GM23338 (cell line): ENCODE measurements at regions not wholly inside any gene's neighbourhood (a gene's known extent, or its start where the extent isn't known, plus 50 kb on each side); places are given as distances from the start of the nearest gene placed in this dataset.

ENCODE experiments used
- ATAC-seq: fragments of 200-7000 bp; cut with Tn5 transposase; 3 replicates; pipeline ENCODE4 v1.9.1; 2020
- DNase-seq: peaks from one replicate; pipeline ENCODE4 v3.0.0-alpha.2; 2015; ENCODE audit warnings: low spot score
- H2AFZ ChIP-seq: fragments of 200-600 bp; sonication (generic); 2 replicates; pipeline ENCODE4 v1.8.0; 2016; ENCODE audit warnings: antibody characterized with exemption, mild to moderate bottlenecking, moderate library complexity
- H3F3A ChIP-seq: fragments of 200-600 bp; sonication (generic); replicated peaks from 2 replicates; pipeline ENCODE4 v1.8.0; 2017; ENCODE audit warnings: antibody characterized with exemption, mixed run types, low read depth
- H3K27ac ChIP-seq: fragments of 200-600 bp; sonication (generic); 2 replicates; pipeline ENCODE4 v1.6.1; 2016; ENCODE audit warnings: low read depth
- H3K27me3 ChIP-seq: fragments of 200-600 bp; sonication (generic); 2 replicates; pipeline ENCODE4 v1.8.0; 2016; ENCODE audit warnings: mild to moderate bottlenecking, mixed run types, moderate library complexity; ENCODE audit not compliant: insufficient read depth
- H3K36me3 ChIP-seq: fragments of 200-600 bp; sonication (generic); 2 replicates; pipeline ENCODE4 v1.8.0; 2016; ENCODE audit warnings: mild to moderate bottlenecking; ENCODE audit not compliant: insufficient read depth
- H3K4me1 ChIP-seq: fragments of 200-600 bp; sonication (generic); 2 replicates; pipeline ENCODE4 v1.8.0; 2016; ENCODE audit warnings: mild to moderate bottlenecking, moderate library complexity; ENCODE audit not compliant: insufficient read depth
- H3K4me2 ChIP-seq: fragments of 200-600 bp; sonication (generic); 2 replicates; pipeline ENCODE4 v1.7.1; 2017; ENCODE audit warnings: mixed run types
- H3K4me3 ChIP-seq: fragments of 200-600 bp; sonication (generic); 2 replicates; pipeline ENCODE4 v1.6.1; 2016; ENCODE audit warnings: mixed run types
- H3K79me2 ChIP-seq: fragments of 200-600 bp; sonication (generic); replicated peaks from 2 replicates; pipeline ENCODE4 v1.8.0; 2017; ENCODE audit warnings: mild to moderate bottlenecking; ENCODE audit not compliant: insufficient read depth
- H3K9me2 ChIP-seq: fragments of 200-600 bp; sonication (generic); 2 replicates; pipeline ENCODE4 v1.8.0; 2017; ENCODE audit not compliant: insufficient read depth
- H4K20me1 ChIP-seq: fragments of 200-600 bp; sonication (generic); replicated peaks from 2 replicates; pipeline ENCODE4 v1.8.0; 2017; ENCODE audit warnings: mild to moderate bottlenecking; ENCODE audit not compliant: insufficient read depth
- H3K27ac Mint-ChIP-seq: 2 replicates; pipeline ENCODE4 v1.8.0; 2020; ENCODE audit warnings: inconsistent platforms, mild to moderate bottlenecking, moderate library complexity, mixed read lengths
- H3K27me3 Mint-ChIP-seq: 3 replicates; pipeline ENCODE4 v1.8.0; 2022; ENCODE audit warnings: low read depth, mild to moderate bottlenecking, moderate library complexity, mixed read lengths, inconsistent platforms; ENCODE audit not compliant: insufficient read depth, poor library complexity
- H3K36me3 Mint-ChIP-seq: 3 replicates; pipeline ENCODE4 v1.8.0; 2021; ENCODE audit warnings: low read depth, mild to moderate bottlenecking, inconsistent platforms, moderate library complexity, mixed read lengths
- H3K4me1 Mint-ChIP-seq: 3 replicates; pipeline ENCODE4 v1.8.0; 2020; ENCODE audit warnings: mild to moderate bottlenecking, inconsistent platforms, mixed read lengths
- H3K4me3 Mint-ChIP-seq: 3 replicates; pipeline ENCODE4 v1.8.0; 2021; ENCODE audit warnings: moderate library complexity, mild to moderate bottlenecking, inconsistent platforms, mixed read lengths
- H3K9me3 Mint-ChIP-seq: 3 replicates; pipeline ENCODE4 v1.8.0; 2020; ENCODE audit warnings: moderate library complexity, mild to moderate bottlenecking, inconsistent platforms, mixed read lengths
- EZH2phosphoT487 ChIP-seq: fragments of 200-600 bp; sonication (generic); IDR thresholded peaks from one replicate; pipeline ENCODE4 v1.8.1; 2018; ENCODE audit warnings: antibody characterized with exemption; ENCODE audit not compliant: unreplicated experiment
- JUNB ChIP-seq: IDR thresholded peaks from one replicate; pipeline ENCODE4 v1.6.1; 2016; ENCODE audit warnings: antibody characterized with exemption; ENCODE audit not compliant: unreplicated experiment
- STAT1 ChIP-seq: IDR thresholded peaks from one replicate; pipeline ENCODE4 v1.6.1; 2016; ENCODE audit warnings: antibody characterized with exemption; ENCODE audit not compliant: unreplicated experiment
- ZNF114 ChIP-seq: fragments of 250-450 bp; sonication (Bioruptor Pico); IDR thresholded peaks from 2 replicates; pipeline ENCODE4 v1.5.0; 2020; ENCODE audit warnings: mild to moderate bottlenecking, moderate library complexity
- ZNF331 ChIP-seq: fragments of 250-450 bp; sonication (Bioruptor Pico); IDR thresholded peaks from 2 replicates; pipeline ENCODE4 v1.5.0; 2020; ENCODE audit warnings: low read depth, mild to moderate bottlenecking, moderate library complexity
- TF ChIP-seq, protein P1 (sequence below): IDR thresholded peaks from 2 replicates; pipeline ENCODE4 v1.6.1; 2016; ENCODE audit warnings: antibody characterized with exemption
- TF ChIP-seq, protein P2 (sequence below): IDR thresholded peaks from one replicate; pipeline ENCODE4 v1.6.1; 2018; ENCODE audit warnings: antibody characterized with exemption; ENCODE audit not compliant: unreplicated experiment
- TF ChIP-seq, protein P3 (sequence below), 2 experiments: fragments of 200-600 bp in 1 of 2; sonication (generic) in 1 of 2; conservative IDR thresholded peaks; 2 replicates each; pipeline versions ENCODE4 v1.5.1 to v1.6.1; 2016 to 2017; ENCODE audit warnings: antibody characterized with exemption in 2 of 2, low read depth in 2 of 2, mild to moderate bottlenecking in 2 of 2, moderate library complexity in 1 of 2
- TF ChIP-seq, protein P4 (sequence below): fragments of 250-450 bp; sonication (Bioruptor Pico); IDR thresholded peaks from 2 replicates; pipeline ENCODE4 v1.5.0; 2020; ENCODE audit warnings: mild to moderate bottlenecking, moderate library complexity

DNA sequence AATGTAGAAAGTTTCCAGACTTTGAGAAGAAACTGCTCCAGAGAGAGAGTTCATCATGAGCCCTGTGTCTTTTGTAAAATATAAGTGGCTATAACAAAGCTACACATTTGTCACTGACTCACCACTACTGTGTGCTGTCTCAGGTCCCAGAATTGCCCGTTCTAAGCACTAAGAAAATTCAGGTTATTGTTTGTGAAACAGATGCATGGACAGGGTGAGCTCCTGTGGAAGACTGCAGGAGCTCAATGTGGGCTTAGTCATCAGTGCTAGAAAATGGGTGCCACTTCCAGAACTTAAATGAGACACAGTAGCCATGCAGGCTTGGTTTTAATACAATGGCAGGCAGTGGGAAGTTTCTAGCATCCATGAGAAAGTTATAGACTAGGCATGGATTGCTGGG lies 251.4 kb upstream of the RBMY1B start:
- no peaks in the 10 kb centered on the region for H3K4me1 Mint-ChIP-seq
- no peaks in the 10 kb centered on the region for H3K9me2 ChIP-seq
- H3K4me2 ChIP-seq: no peak overlapping the region
- no peaks in the 10 kb centered on the region for H3K36me3 ChIP-seq
- H3F3A ChIP-seq: no peaks in the 10 kb centered on the region
- no peak overlapping the region for H3K4me3 Mint-ChIP-seq
- no peak overlapping the region for H2AFZ ChIP-seq
- no peak for ATAC-seq
- H3K36me3 Mint-ChIP-seq: peaks cover 3% of the 10 kb centered on the region; the same call in 1 of the 3 replicates
- DNase-seq: no peak
- H3K9me3 Mint-ChIP-seq: peaks cover 50% of the 10 kb centered on the region
- no peaks in the 10 kb centered on the region for H3K79me2 ChIP-seq
- no peak overlapping the region for H3K27ac Mint-ChIP-seq
- no peak overlapping the region for H3K27ac ChIP-seq
- H3K27me3 Mint-ChIP-seq: no peaks in the 10 kb centered on the region
- no peaks in the 10 kb centered on the region for H4K20me1 ChIP-seq
- TF ChIP-seq, protein P1, sequence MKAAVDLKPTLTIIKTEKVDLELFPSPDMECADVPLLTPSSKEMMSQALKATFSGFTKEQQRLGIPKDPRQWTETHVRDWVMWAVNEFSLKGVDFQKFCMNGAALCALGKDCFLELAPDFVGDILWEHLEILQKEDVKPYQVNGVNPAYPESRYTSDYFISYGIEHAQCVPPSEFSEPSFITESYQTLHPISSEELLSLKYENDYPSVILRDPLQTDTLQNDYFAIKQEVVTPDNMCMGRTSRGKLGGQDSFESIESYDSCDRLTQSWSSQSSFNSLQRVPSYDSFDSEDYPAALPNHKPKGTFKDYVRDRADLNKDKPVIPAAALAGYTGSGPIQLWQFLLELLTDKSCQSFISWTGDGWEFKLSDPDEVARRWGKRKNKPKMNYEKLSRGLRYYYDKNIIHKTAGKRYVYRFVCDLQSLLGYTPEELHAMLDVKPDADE: no peak
- TF ChIP-seq, protein P2, sequence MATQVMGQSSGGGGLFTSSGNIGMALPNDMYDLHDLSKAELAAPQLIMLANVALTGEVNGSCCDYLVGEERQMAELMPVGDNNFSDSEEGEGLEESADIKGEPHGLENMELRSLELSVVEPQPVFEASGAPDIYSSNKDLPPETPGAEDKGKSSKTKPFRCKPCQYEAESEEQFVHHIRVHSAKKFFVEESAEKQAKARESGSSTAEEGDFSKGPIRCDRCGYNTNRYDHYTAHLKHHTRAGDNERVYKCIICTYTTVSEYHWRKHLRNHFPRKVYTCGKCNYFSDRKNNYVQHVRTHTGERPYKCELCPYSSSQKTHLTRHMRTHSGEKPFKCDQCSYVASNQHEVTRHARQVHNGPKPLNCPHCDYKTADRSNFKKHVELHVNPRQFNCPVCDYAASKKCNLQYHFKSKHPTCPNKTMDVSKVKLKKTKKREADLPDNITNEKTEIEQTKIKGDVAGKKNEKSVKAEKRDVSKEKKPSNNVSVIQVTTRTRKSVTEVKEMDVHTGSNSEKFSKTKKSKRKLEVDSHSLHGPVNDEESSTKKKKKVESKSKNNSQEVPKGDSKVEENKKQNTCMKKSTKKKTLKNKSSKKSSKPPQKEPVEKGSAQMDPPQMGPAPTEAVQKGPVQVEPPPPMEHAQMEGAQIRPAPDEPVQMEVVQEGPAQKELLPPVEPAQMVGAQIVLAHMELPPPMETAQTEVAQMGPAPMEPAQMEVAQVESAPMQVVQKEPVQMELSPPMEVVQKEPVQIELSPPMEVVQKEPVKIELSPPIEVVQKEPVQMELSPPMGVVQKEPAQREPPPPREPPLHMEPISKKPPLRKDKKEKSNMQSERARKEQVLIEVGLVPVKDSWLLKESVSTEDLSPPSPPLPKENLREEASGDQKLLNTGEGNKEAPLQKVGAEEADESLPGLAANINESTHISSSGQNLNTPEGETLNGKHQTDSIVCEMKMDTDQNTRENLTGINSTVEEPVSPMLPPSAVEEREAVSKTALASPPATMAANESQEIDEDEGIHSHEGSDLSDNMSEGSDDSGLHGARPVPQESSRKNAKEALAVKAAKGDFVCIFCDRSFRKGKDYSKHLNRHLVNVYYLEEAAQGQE: no peak
- TF ChIP-seq EZH2phosphoT487 (no peak), ZNF331 (CRISPR knock-in tag) (no peak), STAT1 (no peak)
- TF ChIP-seq, protein P3, sequence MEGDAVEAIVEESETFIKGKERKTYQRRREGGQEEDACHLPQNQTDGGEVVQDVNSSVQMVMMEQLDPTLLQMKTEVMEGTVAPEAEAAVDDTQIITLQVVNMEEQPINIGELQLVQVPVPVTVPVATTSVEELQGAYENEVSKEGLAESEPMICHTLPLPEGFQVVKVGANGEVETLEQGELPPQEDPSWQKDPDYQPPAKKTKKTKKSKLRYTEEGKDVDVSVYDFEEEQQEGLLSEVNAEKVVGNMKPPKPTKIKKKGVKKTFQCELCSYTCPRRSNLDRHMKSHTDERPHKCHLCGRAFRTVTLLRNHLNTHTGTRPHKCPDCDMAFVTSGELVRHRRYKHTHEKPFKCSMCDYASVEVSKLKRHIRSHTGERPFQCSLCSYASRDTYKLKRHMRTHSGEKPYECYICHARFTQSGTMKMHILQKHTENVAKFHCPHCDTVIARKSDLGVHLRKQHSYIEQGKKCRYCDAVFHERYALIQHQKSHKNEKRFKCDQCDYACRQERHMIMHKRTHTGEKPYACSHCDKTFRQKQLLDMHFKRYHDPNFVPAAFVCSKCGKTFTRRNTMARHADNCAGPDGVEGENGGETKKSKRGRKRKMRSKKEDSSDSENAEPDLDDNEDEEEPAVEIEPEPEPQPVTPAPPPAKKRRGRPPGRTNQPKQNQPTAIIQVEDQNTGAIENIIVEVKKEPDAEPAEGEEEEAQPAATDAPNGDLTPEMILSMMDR (conservative IDR thresholded peaks at IDR 0.05; ENCODE audit: low read depth in 2 of 2): no peak
- no peaks in the 10 kb centered on the region for H3K4me1 ChIP-seq
- no peak overlapping the region for H3K4me3 ChIP-seq
- no peaks in the 10 kb centered on the region for H3K27me3 ChIP-seq

DNA sequence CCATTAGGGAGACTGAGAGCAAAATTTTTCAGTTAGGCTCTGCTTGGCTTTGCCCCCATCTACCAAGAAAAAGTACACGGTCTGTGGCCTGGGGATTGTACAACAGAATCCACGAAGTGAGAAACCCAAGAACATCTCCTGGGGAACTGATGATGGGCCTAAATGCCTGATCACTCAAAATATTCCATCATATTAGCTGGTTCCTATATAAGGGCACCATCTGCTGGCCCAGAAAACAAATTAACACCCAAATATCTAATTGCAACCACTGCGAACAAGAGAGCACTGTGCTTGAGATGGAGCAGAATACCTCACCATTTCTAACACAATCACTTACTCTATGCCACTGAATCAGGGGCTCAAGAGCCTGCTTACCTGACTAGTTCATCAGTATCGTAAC lies 250.8 kb upstream of the RBMY1B start:
- H3K4me3 Mint-ChIP-seq: no peak overlapping the region
- H3K4me3 ChIP-seq: no peak overlapping the region
- H3F3A ChIP-seq: no peaks in the 10 kb centered on the region
- DNase-seq: no peak
- H3K36me3 ChIP-seq: no peaks in the 10 kb centered on the region
- H3K4me1 ChIP-seq: no peaks in the 10 kb centered on the region
- no peak overlapping the region for H3K27ac Mint-ChIP-seq
- no peak overlapping the region for H3K27ac ChIP-seq
- H3K79me2 ChIP-seq: no peaks in the 10 kb centered on the region
- H3K4me2 ChIP-seq: no peak overlapping the region
- no peaks in the 10 kb centered on the region for H3K4me1 Mint-ChIP-seq
- peaks cover 52% of the 10 kb centered on the region for H3K9me3 Mint-ChIP-seq
- H4K20me1 ChIP-seq: no peaks in the 10 kb centered on the region
- no peaks in the 10 kb centered on the region for H3K27me3 ChIP-seq
- H3K36me3 Mint-ChIP-seq: peaks cover 3% of the 10 kb centered on the region; the same call in 1 of the 3 replicates
- no peaks in the 10 kb centered on the region for H3K27me3 Mint-ChIP-seq
- no peaks in the 10 kb centered on the region for H3K9me2 ChIP-seq
- H2AFZ ChIP-seq: no peak overlapping the region
- no peak for ATAC-seq
- TF ChIP-seq ZNF114 (CRISPR knock-in tag) (no peak), ZNF331 (CRISPR knock-in tag) (no peak), JUNB (no peak), STAT1 (no peak)
- TF ChIP-seq, protein P4, sequence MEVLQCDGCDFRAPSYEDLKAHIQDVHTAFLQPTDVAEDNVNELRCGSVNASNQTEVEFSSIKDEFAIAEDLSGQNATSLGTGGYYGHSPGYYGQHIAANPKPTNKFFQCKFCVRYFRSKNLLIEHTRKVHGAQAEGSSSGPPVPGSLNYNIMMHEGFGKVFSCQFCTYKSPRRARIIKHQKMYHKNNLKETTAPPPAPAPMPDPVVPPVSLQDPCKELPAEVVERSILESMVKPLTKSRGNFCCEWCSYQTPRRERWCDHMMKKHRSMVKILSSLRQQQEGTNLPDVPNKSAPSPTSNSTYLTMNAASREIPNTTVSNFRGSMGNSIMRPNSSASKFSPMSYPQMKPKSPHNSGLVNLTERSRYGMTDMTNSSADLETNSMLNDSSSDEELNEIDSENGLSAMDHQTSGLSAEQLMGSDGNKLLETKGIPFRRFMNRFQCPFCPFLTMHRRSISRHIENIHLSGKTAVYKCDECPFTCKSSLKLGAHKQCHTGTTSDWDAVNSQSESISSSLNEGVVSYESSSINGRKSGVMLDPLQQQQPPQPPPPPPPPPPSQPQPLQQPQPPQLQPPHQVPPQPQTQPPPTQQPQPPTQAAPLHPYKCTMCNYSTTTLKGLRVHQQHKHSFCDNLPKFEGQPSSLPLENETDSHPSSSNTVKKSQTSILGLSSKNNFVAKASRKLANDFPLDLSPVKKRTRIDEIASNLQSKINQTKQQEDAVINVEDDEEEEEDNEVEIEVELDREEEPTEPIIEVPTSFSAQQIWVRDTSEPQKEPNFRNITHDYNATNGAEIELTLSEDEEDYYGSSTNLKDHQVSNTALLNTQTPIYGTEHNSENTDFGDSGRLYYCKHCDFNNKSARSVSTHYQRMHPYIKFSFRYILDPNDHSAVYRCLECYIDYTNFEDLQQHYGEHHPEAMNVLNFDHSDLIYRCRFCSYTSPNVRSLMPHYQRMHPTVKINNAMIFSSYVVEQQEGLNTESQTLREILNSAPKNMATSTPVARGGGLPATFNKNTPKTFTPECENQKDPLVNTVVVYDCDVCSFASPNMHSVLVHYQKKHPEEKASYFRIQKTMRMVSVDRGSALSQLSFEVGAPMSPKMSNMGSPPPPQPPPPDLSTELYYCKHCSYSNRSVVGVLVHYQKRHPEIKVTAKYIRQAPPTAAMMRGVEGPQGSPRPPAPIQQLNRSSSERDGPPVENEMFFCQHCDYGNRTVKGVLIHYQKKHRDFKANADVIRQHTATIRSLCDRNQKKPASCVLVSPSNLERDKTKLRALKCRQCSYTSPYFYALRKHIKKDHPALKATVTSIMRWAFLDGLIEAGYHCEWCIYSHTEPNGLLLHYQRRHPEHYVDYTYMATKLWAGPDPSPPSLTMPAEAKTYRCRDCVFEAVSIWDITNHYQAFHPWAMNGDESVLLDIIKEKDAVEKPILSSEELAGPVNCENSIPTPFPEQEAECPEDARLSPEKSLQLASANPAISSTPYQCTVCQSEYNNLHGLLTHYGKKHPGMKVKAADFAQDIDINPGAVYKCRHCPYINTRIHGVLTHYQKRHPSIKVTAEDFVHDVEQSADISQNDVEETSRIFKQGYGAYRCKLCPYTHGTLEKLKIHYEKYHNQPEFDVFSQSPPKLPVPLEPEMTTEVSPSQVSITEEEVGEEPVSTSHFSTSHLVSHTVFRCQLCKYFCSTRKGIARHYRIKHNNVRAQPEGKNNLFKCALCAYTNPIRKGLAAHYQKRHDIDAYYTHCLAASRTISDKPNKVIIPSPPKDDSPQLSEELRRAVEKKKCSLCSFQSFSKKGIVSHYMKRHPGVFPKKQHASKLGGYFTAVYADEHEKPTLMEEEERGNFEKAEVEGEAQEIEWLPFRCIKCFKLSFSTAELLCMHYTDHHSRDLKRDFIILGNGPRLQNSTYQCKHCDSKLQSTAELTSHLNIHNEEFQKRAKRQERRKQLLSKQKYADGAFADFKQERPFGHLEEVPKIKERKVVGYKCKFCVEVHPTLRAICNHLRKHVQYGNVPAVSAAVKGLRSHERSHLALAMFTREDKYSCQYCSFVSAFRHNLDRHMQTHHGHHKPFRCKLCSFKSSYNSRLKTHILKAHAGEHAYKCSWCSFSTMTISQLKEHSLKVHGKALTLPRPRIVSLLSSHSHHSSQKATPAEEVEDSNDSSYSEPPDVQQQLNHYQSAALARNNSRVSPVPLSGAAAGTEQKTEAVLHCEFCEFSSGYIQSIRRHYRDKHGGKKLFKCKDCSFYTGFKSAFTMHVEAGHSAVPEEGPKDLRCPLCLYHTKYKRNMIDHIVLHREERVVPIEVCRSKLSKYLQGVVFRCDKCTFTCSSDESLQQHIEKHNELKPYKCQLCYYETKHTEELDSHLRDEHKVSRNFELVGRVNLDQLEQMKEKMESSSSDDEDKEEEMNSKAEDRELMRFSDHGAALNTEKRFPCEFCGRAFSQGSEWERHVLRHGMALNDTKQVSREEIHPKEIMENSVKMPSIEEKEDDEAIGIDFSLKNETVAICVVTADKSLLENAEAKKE: no peak
